ENCODE measurements at regions not wholly inside any gene's neighbourhood (a gene's known extent, or its start where the extent isn't known, plus 50 kb on each side); places are given as distances from the start of the nearest gene placed in this dataset.

- no peak for TF ChIP-seq CTCF (IDR thresholded peaks at IDR 0.05)
- Histone ChIP-seq H3K4me3 (no peak overlapping the region), H3K36me3 (no peaks in the 10 kb centered on the region), H3K27me3 (ENCODE audit: low read depth) (no peaks in the 10 kb centered on the region), H3K9me3 (no peaks in the 10 kb centered on the region), H3K27ac (no peak overlapping the region), H3K4me1 (no peaks in the 10 kb centered on the region)
- intact Hi-C loops (cut with DNase I), result no loop called here
- DNase-seq (no peak), ATAC-seq (no peak)
Measured at GRCh38 chr2:12871694-12872315, 155.1 kb downstream of the TRIB2 start.

- H3K36me3 ChIP-seq, result no peaks in the 10 kb centered on the region
Measured at GRCh38 chr2:12877761-12878160, 161.0 kb downstream of the TRIB2 start.

GRCh38 chr2:12879649-12880048 lies 162.9 kb downstream of the TRIB2 start:
- no peak overlapping the region for H3K4me3 ChIP-seq
- intact Hi-C loops (cut with DNase I), result no loop called here
- no peak overlapping the region for H3K27ac ChIP-seq
- peaks cover 10% of the 10 kb centered on the region for H3K4me1 ChIP-seq
- no peak for TF ChIP-seq CTCF (IDR thresholded peaks at IDR 0.05)
- DNase-seq (no peak), ATAC-seq (no peak)
- H3K36me3 ChIP-seq, result no peaks in the 10 kb centered on the region
- H3K9me3 ChIP-seq, result no peaks in the 10 kb centered on the region
- H3K27me3 ChIP-seq (ENCODE audit: low read depth), result no peaks in the 10 kb centered on the region

More at GRCh38 chr2:12877761-12878160, 161.0 kb downstream of the TRIB2 start:
- no peak for ATAC-seq
- no peaks in the 10 kb centered on the region for H3K9me3 ChIP-seq
- H3K27me3 ChIP-seq (ENCODE audit: low read depth), result no peaks in the 10 kb centered on the region
- no peak for DNase-seq
- H3K27ac ChIP-seq, result no peak overlapping the region
- H3K4me3 ChIP-seq, result no peak overlapping the region
- H3K4me1 ChIP-seq, result no peaks in the 10 kb centered on the region
- intact Hi-C loops (cut with DNase I), result no loop called here
- no peak for TF ChIP-seq CTCF (IDR thresholded peaks at IDR 0.05)

GRCh38 chr2:12881952-12882351 lies 165.2 kb downstream of the TRIB2 start:
- no peaks in the 10 kb centered on the region for H3K36me3 ChIP-seq
- no peak overlapping the region for H3K4me3 ChIP-seq
- peaks cover 13% of the 10 kb centered on the region for H3K4me1 ChIP-seq
- TF ChIP-seq CTCF (IDR thresholded peaks at IDR 0.05), result no peak
- intact Hi-C loops (cut with DNase I), result no loop called here
- DNase-seq, result no peak
- H3K27me3 ChIP-seq (ENCODE audit: low read depth), result no peaks in the 10 kb centered on the region
- ATAC-seq, result no peak
- no peaks in the 10 kb centered on the region for H3K9me3 ChIP-seq
- H3K27ac ChIP-seq, result no peak overlapping the region

GRCh38 chr2:12882393-12882792 lies 165.7 kb downstream of the TRIB2 start:
- no peak for DNase-seq
- Histone ChIP-seq H3K9me3 (no peaks in the 10 kb centered on the region), H3K27me3 (ENCODE audit: low read depth) (no peaks in the 10 kb centered on the region), H3K36me3 (no peaks in the 10 kb centered on the region), H3K4me3 (no peak overlapping the region), H3K27ac (no peak overlapping the region), H3K4me1 (peaks cover 13% of the 10 kb centered on the region)
- ATAC-seq, result no peak
- TF ChIP-seq CTCF (IDR thresholded peaks at IDR 0.05), result no peak
- intact Hi-C loops (cut with DNase I), result no loop called here

Measured in lower lobe of right lung (tissue), 2 donors.